ENCODE measurements at regions not wholly inside any gene's neighbourhood (a gene's known extent, or its start where the extent isn't known, plus 50 kb on each side); places are given as distances from the start of the nearest gene placed in this dataset.

GRCh38 chr5:57725658-57726504 lies 243.3 kb upstream of the ACTBL2 start:
- DNase-seq: no peak
- Mint-ChIP-seq H3K4me1 (ENCODE audit: low read depth, unreplicated experiment) (no peaks in the 10 kb centered on the region), H3K36me3 (ENCODE audit: unreplicated experiment) (peaks cover 3% of the 10 kb centered on the region), H3K9me3 (ENCODE audit: unreplicated experiment) (no peaks in the 10 kb centered on the region), H3K4me3 (ENCODE audit: unreplicated experiment) (no peak overlapping the region), H3K27me3 (ENCODE audit: unreplicated experiment) (no peaks in the 10 kb centered on the region), H3K27ac (ENCODE audit: unreplicated experiment) (no peak overlapping the region)
- TF ChIP-seq, protein P1, sequence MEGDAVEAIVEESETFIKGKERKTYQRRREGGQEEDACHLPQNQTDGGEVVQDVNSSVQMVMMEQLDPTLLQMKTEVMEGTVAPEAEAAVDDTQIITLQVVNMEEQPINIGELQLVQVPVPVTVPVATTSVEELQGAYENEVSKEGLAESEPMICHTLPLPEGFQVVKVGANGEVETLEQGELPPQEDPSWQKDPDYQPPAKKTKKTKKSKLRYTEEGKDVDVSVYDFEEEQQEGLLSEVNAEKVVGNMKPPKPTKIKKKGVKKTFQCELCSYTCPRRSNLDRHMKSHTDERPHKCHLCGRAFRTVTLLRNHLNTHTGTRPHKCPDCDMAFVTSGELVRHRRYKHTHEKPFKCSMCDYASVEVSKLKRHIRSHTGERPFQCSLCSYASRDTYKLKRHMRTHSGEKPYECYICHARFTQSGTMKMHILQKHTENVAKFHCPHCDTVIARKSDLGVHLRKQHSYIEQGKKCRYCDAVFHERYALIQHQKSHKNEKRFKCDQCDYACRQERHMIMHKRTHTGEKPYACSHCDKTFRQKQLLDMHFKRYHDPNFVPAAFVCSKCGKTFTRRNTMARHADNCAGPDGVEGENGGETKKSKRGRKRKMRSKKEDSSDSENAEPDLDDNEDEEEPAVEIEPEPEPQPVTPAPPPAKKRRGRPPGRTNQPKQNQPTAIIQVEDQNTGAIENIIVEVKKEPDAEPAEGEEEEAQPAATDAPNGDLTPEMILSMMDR (IDR thresholded peaks at IDR 0.05; ENCODE audit: partially characterized antibody, unreplicated experiment): no peak

- Mint-ChIP-seq H3K27me3 (ENCODE audit: unreplicated experiment) (no peaks in the 10 kb centered on the region), H3K4me3 (ENCODE audit: unreplicated experiment) (no peak overlapping the region), H3K9me3 (ENCODE audit: unreplicated experiment) (no peaks in the 10 kb centered on the region), H3K36me3 (ENCODE audit: unreplicated experiment) (peaks cover 3% of the 10 kb centered on the region), H3K4me1 (ENCODE audit: low read depth, unreplicated experiment) (no peaks in the 10 kb centered on the region), H3K27ac (ENCODE audit: unreplicated experiment) (no peak overlapping the region)
- TF ChIP-seq, protein P1 (IDR thresholded peaks at IDR 0.05; ENCODE audit: partially characterized antibody, unreplicated experiment): no peak
- no peak for DNase-seq
These were observed 242.2 kb upstream of the ACTBL2 start for GRCh38 chr5:57724836-57725235.

GRCh38 chr5:57721226-57721625 lies 238.6 kb upstream of the ACTBL2 start:
- H3K4me3 Mint-ChIP-seq (ENCODE audit: unreplicated experiment): no peak overlapping the region
- no peaks in the 10 kb centered on the region for H3K27me3 Mint-ChIP-seq (ENCODE audit: unreplicated experiment)
- H3K27ac Mint-ChIP-seq (ENCODE audit: unreplicated experiment): no peak overlapping the region
- H3K9me3 Mint-ChIP-seq (ENCODE audit: unreplicated experiment): no peaks in the 10 kb centered on the region
- TF ChIP-seq, protein P1 (IDR thresholded peaks at IDR 0.05; ENCODE audit: partially characterized antibody, unreplicated experiment): no peak
- no peaks in the 10 kb centered on the region for H3K36me3 Mint-ChIP-seq (ENCODE audit: unreplicated experiment)
- no peaks in the 10 kb centered on the region for H3K4me1 Mint-ChIP-seq (ENCODE audit: low read depth, unreplicated experiment)
- no peak for DNase-seq

DNA sequence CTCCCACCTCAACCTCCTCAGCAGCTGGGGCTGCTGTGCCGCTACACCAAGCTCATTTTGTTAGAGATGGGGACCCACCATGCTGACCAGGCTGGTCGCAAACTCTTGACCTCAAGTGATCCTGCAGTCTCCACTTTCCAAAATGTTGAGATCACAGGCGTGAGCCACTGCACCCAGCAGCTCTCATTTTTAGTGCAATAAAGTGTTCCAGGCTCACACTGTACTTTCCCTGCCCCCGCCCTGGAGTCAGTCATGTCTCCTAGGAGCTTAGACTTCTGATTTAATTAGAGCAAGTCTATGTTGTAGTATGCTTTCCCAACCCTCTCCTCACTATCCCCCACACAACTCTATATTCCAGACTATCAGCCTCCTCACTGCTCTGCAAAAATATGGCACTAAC lies 238.0 kb upstream of the ACTBL2 start:
- no peaks in the 10 kb centered on the region for H3K9me3 Mint-ChIP-seq (ENCODE audit: unreplicated experiment)

GRCh38 chr5:57719216-57719615 lies 236.6 kb upstream of the ACTBL2 start:
- no peak for DNase-seq
- Mint-ChIP-seq H3K4me3 (ENCODE audit: unreplicated experiment) (no peak overlapping the region), H3K27me3 (ENCODE audit: unreplicated experiment) (no peaks in the 10 kb centered on the region), H3K36me3 (ENCODE audit: unreplicated experiment) (no peaks in the 10 kb centered on the region), H3K4me1 (ENCODE audit: low read depth, unreplicated experiment) (no peaks in the 10 kb centered on the region), H3K9me3 (ENCODE audit: unreplicated experiment) (no peaks in the 10 kb centered on the region), H3K27ac (ENCODE audit: unreplicated experiment) (no peak overlapping the region)
- TF ChIP-seq, protein P1 (IDR thresholded peaks at IDR 0.05; ENCODE audit: partially characterized antibody, unreplicated experiment): no peak

More for the DNA sequence above, 238.0 kb upstream of the ACTBL2 start:
- no peak for DNase-seq
- TF ChIP-seq, protein P1 (IDR thresholded peaks at IDR 0.05; ENCODE audit: partially characterized antibody, unreplicated experiment): no peak
- H3K27me3 Mint-ChIP-seq (ENCODE audit: unreplicated experiment): no peaks in the 10 kb centered on the region
- H3K36me3 Mint-ChIP-seq (ENCODE audit: unreplicated experiment): no peaks in the 10 kb centered on the region
- no peaks in the 10 kb centered on the region for H3K4me1 Mint-ChIP-seq (ENCODE audit: low read depth, unreplicated experiment)
- no peak overlapping the region for H3K4me3 Mint-ChIP-seq (ENCODE audit: unreplicated experiment)
- H3K27ac Mint-ChIP-seq (ENCODE audit: unreplicated experiment): no peak overlapping the region
